Stomach smooth muscle (tissue), 2 donors: ENCODE measurements at regions not wholly inside any gene's neighbourhood (a gene's known extent, or its start where the extent isn't known, plus 50 kb on each side); places are given as distances from the start of the nearest gene placed in this dataset.

Experiments used
- H3K27ac ChIP-seq: one replicate; pipeline ENCODE4 v1.7.0; 2013; ENCODE audit warnings: mild to moderate bottlenecking, low read length, inconsistent platforms
- H3K27me3 ChIP-seq, 2 donors: one replicate each; pipeline ENCODE4 v1.7.0; 2013; ENCODE audit warnings: low read length in 2 of 2; ENCODE audit not compliant: insufficient read depth in 2 of 2, control insufficient read depth in 1 of 2
- H3K36me3 ChIP-seq, 2 donors: one replicate each; pipeline ENCODE4 v1.7.0; 2013; ENCODE audit warnings: low read length in 2 of 2; ENCODE audit not compliant: control insufficient read depth in 2 of 2, insufficient read depth in 2 of 2
- H3K4me1 ChIP-seq: one replicate; pipeline ENCODE4 v1.7.0; 2013; ENCODE audit warnings: low read length; ENCODE audit not compliant: control insufficient read depth, insufficient read depth
- H3K4me3 ChIP-seq, 2 donors: one replicate each; pipeline ENCODE4 v1.7.0; 2013; ENCODE audit warnings: low read length in 2 of 2
- H3K9ac ChIP-seq, 2 donors: one replicate each; pipeline ENCODE4 v1.7.0; 2013; ENCODE audit warnings: low read length in 2 of 2, mild to moderate bottlenecking in 1 of 2
- H3K9me3 ChIP-seq, 2 donors: one replicate each; pipeline ENCODE4 v1.7.0; 2013; ENCODE audit warnings: low read length in 2 of 2; ENCODE audit not compliant: control insufficient read depth in 2 of 2
- donor health status: healthy.
- donor health status: Pancreatic carcinoma.

DNA sequence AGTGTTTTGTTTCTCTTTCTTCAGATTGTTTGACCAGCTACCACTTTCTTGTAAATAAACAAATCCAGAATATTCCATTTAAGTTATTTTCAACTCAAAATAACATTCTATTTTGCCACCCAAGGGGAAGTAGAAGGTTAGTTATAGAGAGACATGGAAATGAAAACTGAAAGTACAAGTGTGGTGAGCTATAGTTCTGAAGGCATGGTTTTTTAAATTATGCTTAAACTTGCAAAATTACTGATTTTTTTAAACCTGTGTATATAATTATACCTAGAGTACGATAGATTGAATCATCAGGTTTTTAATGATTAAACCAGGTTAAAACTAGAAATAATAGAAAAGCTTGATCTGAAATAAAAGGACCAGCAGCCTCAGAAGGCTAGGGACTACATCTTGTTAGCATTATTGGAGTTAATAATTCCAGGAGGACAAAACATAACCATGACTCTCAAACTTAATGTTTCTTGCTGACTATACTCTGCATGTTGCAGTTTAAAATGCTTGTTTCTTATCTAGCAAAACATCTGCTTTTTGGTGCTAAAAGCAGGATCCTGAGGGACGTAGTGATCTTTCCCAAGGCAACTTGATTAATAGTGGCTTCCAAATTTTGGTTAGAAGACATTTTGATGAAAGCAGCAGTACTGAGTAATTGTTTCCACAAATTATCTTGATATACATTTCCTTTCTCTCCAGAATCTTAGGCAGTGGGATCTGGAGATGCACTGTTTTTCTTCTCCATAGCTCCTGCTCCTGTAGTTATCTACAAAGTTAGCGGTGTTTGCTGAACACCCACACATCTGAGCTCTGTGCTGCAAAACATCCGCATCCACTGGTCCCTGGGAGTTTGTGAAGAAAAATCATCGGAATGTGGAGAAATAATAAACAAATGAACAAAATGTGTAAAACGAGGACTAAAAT, 327.2 kb upstream of the PKDCC start:
- Histone ChIP-seq H3K4me1 (no peaks in the 10 kb centered on the region), H3K4me3 (no peak overlapping the region), H3K27me3 (no peaks in the 10 kb centered on the region), H3K9ac (no peak overlapping the region), H3K36me3 (no peaks in the 10 kb centered on the region), H3K9me3 (no peaks in the 10 kb centered on the region), H3K27ac (no peak overlapping the region)

DNA sequence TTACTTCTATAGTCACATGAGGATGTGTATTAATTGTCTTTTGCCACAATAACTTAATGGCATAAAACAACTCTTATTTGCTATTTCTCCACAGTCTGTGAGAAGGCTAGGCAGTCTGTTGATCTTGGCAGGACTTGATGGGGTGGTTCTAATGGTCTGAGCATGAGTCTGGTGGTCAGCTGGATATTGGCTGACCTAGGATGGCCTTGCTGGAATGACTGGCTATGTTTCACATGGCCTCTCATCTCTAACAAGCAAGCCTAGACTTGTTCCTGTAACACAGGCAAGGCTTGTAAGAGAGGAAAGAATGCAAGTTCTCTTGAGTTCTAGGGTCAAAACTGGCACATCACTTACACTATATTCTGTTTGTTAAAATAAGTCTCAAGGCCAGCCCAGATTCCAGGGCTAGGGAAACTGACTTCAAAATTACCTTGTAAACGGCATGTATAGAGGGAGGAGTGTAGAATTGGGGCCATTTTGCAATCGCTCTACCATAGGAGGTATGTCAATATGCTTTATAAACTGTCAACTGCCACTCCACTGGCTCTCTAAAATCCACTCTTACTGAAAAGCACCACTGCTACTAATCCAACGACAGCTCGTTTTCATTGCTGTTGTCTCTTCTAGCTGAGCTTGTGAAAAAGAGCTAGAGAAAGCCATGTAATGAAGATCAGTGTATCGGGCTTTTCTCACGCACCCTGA, 325.0 kb upstream of the PKDCC start:
- Histone ChIP-seq H3K9ac (no peak overlapping the region), H3K4me3 (no peak overlapping the region), H3K9me3 (no peaks in the 10 kb centered on the region), H3K4me1 (no peaks in the 10 kb centered on the region), H3K27me3 (no peaks in the 10 kb centered on the region), H3K27ac (no peak overlapping the region), H3K36me3 (no peaks in the 10 kb centered on the region)

DNA sequence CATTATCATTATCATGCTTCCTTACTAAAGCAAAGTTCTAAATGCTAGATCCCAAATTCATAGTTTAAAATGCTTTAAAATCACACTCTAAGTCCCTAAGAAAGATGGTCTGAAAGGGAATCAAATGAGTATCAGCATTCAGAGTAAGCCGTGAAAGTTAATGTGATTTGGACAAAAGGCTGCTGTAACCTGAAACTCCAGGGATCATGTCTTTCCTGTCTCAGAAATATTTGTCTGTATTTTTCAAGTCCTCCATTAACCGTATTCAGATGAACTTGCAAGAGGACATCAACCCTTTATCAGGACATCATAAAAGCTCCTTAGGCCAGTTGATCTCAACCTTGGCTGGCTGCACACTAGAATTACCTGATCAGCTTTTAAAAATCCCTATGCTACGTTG, 324.3 kb upstream of the PKDCC start:
- no peaks in the 10 kb centered on the region for H3K9me3 ChIP-seq
- H3K36me3 ChIP-seq = no peaks in the 10 kb centered on the region
- H3K9ac ChIP-seq = no peak overlapping the region
- no peak overlapping the region for H3K27ac ChIP-seq
- no peaks in the 10 kb centered on the region for H3K4me1 ChIP-seq
- H3K27me3 ChIP-seq = no peaks in the 10 kb centered on the region
- H3K4me3 ChIP-seq = no peak overlapping the region

DNA sequence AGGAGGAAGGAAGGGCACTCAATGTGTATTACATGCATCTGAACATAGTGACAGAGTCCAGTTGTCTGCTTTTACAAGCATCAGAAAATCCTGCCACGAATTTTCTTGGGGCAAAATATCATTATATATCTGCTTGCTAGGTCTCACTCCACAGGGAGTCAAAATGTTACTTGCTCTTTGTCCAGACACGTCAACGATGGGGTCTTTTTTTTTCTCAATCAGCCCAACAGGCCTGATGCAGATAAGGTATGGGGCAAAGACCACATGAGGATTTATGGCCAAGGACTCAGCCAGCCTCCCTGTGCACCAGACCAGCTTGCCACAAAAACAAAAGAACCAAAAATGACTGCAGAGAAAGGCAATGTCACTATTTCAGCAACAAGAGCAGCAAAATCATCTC, 323.4 kb upstream of the PKDCC start:
- no peaks in the 10 kb centered on the region for H3K4me1 ChIP-seq

DNA sequence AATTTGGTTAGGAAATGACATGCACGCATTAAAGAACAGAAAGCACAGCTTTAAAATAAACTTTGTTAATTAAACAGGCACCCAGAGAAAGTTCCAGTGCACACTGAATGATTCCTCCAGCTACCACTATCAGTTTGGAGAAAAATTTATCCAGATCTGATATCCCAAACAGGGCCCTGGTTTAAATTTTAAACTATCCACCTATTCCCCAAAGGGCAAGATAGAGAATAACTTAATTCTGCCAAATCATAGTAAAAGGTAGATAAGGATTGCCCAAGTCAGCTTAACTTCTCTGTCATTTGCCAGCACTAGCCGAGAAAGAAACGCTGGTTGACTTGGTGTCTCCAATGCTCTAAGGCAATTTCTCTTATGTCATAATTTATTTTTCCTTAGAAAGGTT, 321.9 kb upstream of the PKDCC start:
- H3K36me3 ChIP-seq = no peaks in the 10 kb centered on the region
- no peaks in the 10 kb centered on the region for H3K27me3 ChIP-seq
- H3K9me3 ChIP-seq = no peaks in the 10 kb centered on the region
- H3K27ac ChIP-seq = no peak overlapping the region
- no peaks in the 10 kb centered on the region for H3K4me1 ChIP-seq
- no peak overlapping the region for H3K4me3 ChIP-seq
- no peak overlapping the region for H3K9ac ChIP-seq

More for the DNA sequence above, 323.4 kb upstream of the PKDCC start:
- Histone ChIP-seq H3K27me3 (no peaks in the 10 kb centered on the region), H3K9me3 (no peaks in the 10 kb centered on the region), H3K27ac (no peak overlapping the region), H3K36me3 (no peaks in the 10 kb centered on the region), H3K4me3 (no peak overlapping the region), H3K9ac (no peak overlapping the region)

DNA sequence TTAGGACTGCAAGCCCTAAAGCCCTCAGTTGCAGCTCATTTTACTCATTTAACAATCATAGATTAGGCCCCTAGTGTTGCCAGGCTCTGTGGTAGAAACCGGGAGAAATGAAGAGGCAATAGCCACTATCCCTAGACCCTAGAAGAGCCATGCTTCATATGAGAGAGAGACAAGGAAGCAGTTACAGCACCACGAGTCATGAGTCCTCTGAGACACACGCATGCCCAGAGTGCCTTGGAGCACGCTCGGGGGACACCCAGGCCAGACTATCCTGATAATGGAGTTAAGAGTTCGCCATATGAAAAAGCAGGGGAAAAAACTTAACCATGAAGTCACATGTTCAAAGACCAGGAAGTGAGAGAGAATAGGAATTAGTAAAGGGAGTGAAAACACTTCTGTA, 321.5 kb upstream of the PKDCC start:
- H3K9me3 ChIP-seq = no peaks in the 10 kb centered on the region
- no peaks in the 10 kb centered on the region for H3K4me1 ChIP-seq
- no peak overlapping the region for H3K4me3 ChIP-seq
- no peaks in the 10 kb centered on the region for H3K36me3 ChIP-seq
- H3K9ac ChIP-seq = no peak overlapping the region
- H3K27me3 ChIP-seq = no peaks in the 10 kb centered on the region
- no peak overlapping the region for H3K27ac ChIP-seq

DNA sequence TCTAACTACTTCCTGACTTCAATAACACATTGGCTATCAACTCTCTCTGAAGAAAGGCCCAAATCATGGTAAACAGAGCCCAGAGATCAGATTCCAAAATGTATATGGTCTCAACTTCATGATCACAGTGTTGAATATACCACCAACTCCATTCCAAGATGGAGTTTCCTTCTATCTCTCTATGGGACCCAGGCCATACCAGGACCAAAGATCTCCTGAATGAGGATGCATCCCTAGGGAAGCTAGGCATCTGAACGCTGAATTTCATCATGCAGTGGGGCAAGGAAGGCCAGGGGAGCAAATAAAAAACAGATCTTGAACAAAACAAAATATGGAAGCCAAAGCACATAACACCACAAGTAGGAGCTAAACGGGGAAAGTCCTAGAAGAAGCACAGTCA, 320.7 kb upstream of the PKDCC start:
- no peaks in the 10 kb centered on the region for H3K4me1 ChIP-seq
- H3K4me3 ChIP-seq = no peak overlapping the region
- no peak overlapping the region for H3K27ac ChIP-seq
- no peaks in the 10 kb centered on the region for H3K9me3 ChIP-seq
- H3K9ac ChIP-seq = no peak overlapping the region
- H3K36me3 ChIP-seq = no peaks in the 10 kb centered on the region
- no peaks in the 10 kb centered on the region for H3K27me3 ChIP-seq

DNA sequence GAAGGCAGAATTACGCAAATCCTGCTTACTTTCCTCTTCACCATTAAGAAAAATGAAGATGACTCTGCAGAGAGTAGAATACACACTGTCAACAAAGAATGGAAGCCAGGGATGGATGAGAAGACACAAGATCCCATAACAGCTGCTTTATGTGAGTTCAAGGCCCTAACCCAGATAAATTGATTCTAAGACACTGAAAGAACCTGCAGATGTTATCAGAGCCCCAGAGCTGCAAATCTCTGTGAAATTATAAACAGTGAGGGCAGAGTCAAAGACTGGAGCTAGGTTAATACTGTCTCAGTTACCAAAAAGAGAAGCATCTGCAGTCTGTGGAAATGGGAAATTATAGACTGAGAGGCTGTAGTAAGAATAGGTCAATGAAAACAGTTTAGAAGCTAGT, 320.1 kb upstream of the PKDCC start:
- H3K4me3 ChIP-seq = no peak overlapping the region
- no peaks in the 10 kb centered on the region for H3K27me3 ChIP-seq
- no peak overlapping the region for H3K27ac ChIP-seq
- H3K9ac ChIP-seq = no peak overlapping the region
- no peaks in the 10 kb centered on the region for H3K9me3 ChIP-seq
- no peaks in the 10 kb centered on the region for H3K36me3 ChIP-seq
- no peaks in the 10 kb centered on the region for H3K4me1 ChIP-seq

DNA sequence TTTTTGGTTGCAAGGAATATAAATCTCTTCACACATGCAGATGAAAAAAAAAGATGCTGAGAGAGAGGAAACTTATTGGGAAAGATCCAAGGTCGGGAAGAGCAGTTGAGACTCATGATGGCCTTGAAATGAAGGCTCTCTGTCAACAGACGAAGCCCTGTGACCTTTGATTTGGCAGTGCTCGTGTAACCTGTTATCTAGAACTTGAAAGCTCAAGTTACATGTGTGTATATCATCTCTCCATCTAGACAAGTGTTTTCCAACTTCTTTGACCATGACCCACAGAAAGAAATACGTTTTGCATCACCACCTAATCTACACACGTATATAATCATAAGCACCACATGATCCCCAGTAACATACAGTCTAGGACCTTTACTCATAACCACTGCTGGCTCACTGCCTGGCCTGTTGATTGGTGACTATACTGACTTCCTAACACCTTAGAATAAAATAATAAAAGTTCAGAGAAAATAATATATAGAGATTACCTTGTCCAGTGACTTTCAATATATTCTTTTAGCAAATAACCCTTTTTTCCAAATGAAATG, 319.0 kb upstream of the PKDCC start:
- H3K9ac ChIP-seq = no peak overlapping the region
- no peak overlapping the region for H3K4me3 ChIP-seq
- H3K4me1 ChIP-seq = no peaks in the 10 kb centered on the region
- no peaks in the 10 kb centered on the region for H3K36me3 ChIP-seq
- H3K9me3 ChIP-seq = no peaks in the 10 kb centered on the region
- no peaks in the 10 kb centered on the region for H3K27me3 ChIP-seq
- H3K27ac ChIP-seq = no peak overlapping the region

DNA sequence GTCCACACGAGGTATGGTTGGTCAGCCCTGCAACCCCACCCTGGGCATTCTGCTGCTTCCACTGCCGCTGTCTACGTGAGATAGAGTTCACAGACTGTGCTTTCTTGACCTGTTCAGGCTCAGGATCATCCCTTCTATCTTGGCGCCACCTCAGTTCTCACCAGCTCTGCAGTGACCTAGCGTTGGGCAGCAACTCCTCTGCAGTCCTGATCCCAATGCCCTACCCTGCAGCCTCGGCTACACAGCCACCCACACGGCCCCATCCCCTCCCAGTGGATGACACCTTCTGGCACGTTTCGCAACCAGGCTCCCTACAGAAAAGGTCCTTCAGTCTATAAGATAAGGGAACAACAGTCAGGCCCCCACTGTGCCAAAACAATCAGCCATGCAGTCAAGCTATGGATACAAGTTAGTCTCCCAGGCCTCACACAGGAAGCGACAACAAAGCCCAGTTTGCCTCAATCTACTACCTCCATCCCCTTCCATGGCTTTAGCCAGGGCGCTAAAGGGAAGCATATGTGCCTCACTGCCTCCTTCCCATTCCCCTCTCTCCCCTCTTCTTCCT, 317.9 kb upstream of the PKDCC start:
- Histone ChIP-seq H3K9ac (no peak overlapping the region), H3K4me3 (no peak overlapping the region), H3K27ac (no peak overlapping the region), H3K27me3 (no peaks in the 10 kb centered on the region), H3K36me3 (no peaks in the 10 kb centered on the region), H3K4me1 (no peaks in the 10 kb centered on the region), H3K9me3 (no peaks in the 10 kb centered on the region)
